GM10248 (cell line): ENCODE measurements at regions not wholly inside any gene's neighbourhood (a gene's known extent, or its start where the extent isn't known, plus 50 kb on each side); places are given as distances from the start of the nearest gene placed in this dataset.

Experiments
- CTCF ChIA-PET: fragments of 300-600 bp; sonication (Branson Sonifier 250); formaldehyde crosslinking; extraction: SDS; loops from one replicate; lab custom pipeline; 2021; ENCODE audit warnings: antibody characterized with exemption; lab: Yijun Ruan, JAX
- POLR2A ChIA-PET: fragments of 350-650 bp; sonication (Branson Sonifier 250); formaldehyde crosslinking; extraction: SDS; loops from one replicate; lab custom pipeline; 2020; ENCODE audit warnings: antibody characterized with exemption; lab: Yijun Ruan, JAX
- DNase-seq: peaks from one replicate; pipeline ENCODE4 v3.0.0; 2012; ENCODE audit errors: extremely low spot score
- CTCF ChIP-seq: IDR thresholded peaks from 2 replicates; pipeline ENCODE4 v1.5.1; 2012; ENCODE audit warnings: mild to moderate bottlenecking, low read depth; ENCODE audit errors: extremely low read depth, missing control alignments, control extremely low read depth

- POLR2A ChIA-PET = interaction anchor here (0.7 kb wide), 1 partner anchor 442 kb away, joined by 4 read pairs; no protein-coding TSS in a partner anchor
- DNase-seq = no peak
- TF ChIP-seq CTCF = no peak
- CTCF ChIA-PET = interaction anchor here (0.9 to 1.5 kb wide), 4 partner anchors 41 to 105 kb away, joined by 3 read pairs; no protein-coding TSS in a partner anchor
These were observed 58.6 kb upstream of the KLF7 start for GRCh38 chr2:207224381-207224780.

- POLR2A ChIA-PET = no interaction called here
- no peak for TF ChIP-seq CTCF
- DNase-seq = no peak
- CTCF ChIA-PET = interaction anchor here (0.6 to 1.5 kb wide), 7 partner anchors 18 to 163 kb away, joined by 3 to 4 read pairs (median 3); no protein-coding TSS in a partner anchor
These were observed 59.2 kb upstream of the KLF7 start for GRCh38 chr2:207224791-207225482.

- DNase-seq = no peak
- CTCF ChIA-PET = interaction anchor here (0.6 to 2.1 kb wide), 8 partner anchors 9 to 164 kb away, joined by 3 to 8 read pairs (median 4); no protein-coding TSS in a partner anchor
- POLR2A ChIA-PET = no interaction called here
- TF ChIP-seq CTCF = no peak
These were observed 60.0 kb upstream of the KLF7 start for GRCh38 chr2:207225773-207226172.

- no peak for DNase-seq
- ChIA-PET CTCF (interaction anchor here (0.6 to 2.1 kb wide), 8 partner anchors 9 to 98 kb away, joined by 3 to 8 read pairs (median 4); no protein-coding TSS in a partner anchor), POLR2A (no interaction called here)
- no peak for TF ChIP-seq CTCF
These were observed 60.5 kb upstream of the KLF7 start for GRCh38 chr2:207226243-207226642.

GRCh38 chr2:207226671-207227061 is 60.9 kb upstream of the KLF7 start:
- no peak for DNase-seq
- ChIA-PET CTCF (interaction anchor here (0.6 to 2.1 kb wide), 7 partner anchors 9 to 97 kb away, joined by 3 to 8 read pairs (median 4); no protein-coding TSS in a partner anchor), POLR2A (no interaction called here)
- TF ChIP-seq CTCF = no peak

GRCh38 chr2:207227062-207227748 is 61.5 kb upstream of the KLF7 start:
- ChIA-PET POLR2A (interaction anchor here (0.6 kb wide), 1 partner anchor 24 kb away, joined by 3 read pairs; no protein-coding TSS in a partner anchor), CTCF (interaction anchor here (0.6 to 2.1 kb wide), 6 partner anchors 10 to 97 kb away, joined by 3 to 8 read pairs (median 3); partner anchors contain the start of gene KLF7)
- no peak for DNase-seq
- no peak for TF ChIP-seq CTCF
